GM18502 (cell line): ENCODE measurements at regions not wholly inside any gene's neighbourhood (a gene's known extent, or its start where the extent isn't known, plus 50 kb on each side); places are given as distances from the start of the nearest gene placed in this dataset.

Experiments used
- ATAC-seq: cut with Tn5 transposase; IDR thresholded peaks from one replicate; pipeline ENCODE4 v1.9.1; 2021; ENCODE audit warnings: mild to moderate bottlenecking; ENCODE audit not compliant: unreplicated experiment, poor library complexity

GRCh38 chr5:110338341-110339083, 388.0 kb downstream of the TMEM232 start:
- ATAC-seq: no peak

GRCh38 chr5:110339399-110339798, 387.1 kb downstream of the TMEM232 start:
- ATAC-seq: no peak

GRCh38 chr5:110341836-110342235, 384.6 kb downstream of the TMEM232 start:
- ATAC-seq: no peak

- no peak for ATAC-seq
These were observed 383.8 kb downstream of the TMEM232 start for GRCh38 chr5:110342683-110343082.

GRCh38 chr5:110343616-110344015, 382.9 kb downstream of the TMEM232 start:
- no peak for ATAC-seq

- no peak for ATAC-seq
These were observed 380.8 kb downstream of the TMEM232 start for GRCh38 chr5:110345623-110346022.

- no peak for ATAC-seq
These were observed 379.5 kb downstream of the TMEM232 start for GRCh38 chr5:110346893-110347358.

GRCh38 chr5:110347781-110348180, 378.7 kb downstream of the TMEM232 start:
- no peak for ATAC-seq

GRCh38 chr5:110351430-110351829, 375.0 kb downstream of the TMEM232 start:
- no peak for ATAC-seq

GRCh38 chr5:110354311-110354710, 372.2 kb downstream of the TMEM232 start:
- ATAC-seq: no peak

- no peak for ATAC-seq
These were observed 371.4 kb downstream of the TMEM232 start for GRCh38 chr5:110354915-110355644.

- ATAC-seq: no peak
These were observed 369.8 kb downstream of the TMEM232 start for GRCh38 chr5:110356677-110357076.

GRCh38 chr5:110359221-110359620, 367.2 kb downstream of the TMEM232 start:
- ATAC-seq: no peak

- no peak for ATAC-seq
These were observed 365.0 kb downstream of the TMEM232 start for GRCh38 chr5:110361471-110361870.

- no peak for ATAC-seq
These were observed 364.2 kb downstream of the TMEM232 start for GRCh38 chr5:110362261-110362660.

- no peak for ATAC-seq
These were observed 359.8 kb downstream of the TMEM232 start for GRCh38 chr5:110366716-110367115.
